ENCODE measurements at regions not wholly inside any gene's neighbourhood (a gene's known extent, or its start where the extent isn't known, plus 50 kb on each side); places are given as distances from the start of the nearest gene placed in this dataset.

GRCh38 chr13:107441279-107441678 is 774.1 kb downstream of the LIG4 start:
- no peak overlapping the region for H3K27ac ChIP-seq
- no peak for TF ChIP-seq CTCF (conservative IDR thresholded peaks at IDR 0.05)

GRCh38 chr13:107438251-107438650 is 777.1 kb downstream of the LIG4 start:
- no peak overlapping the region for H3K27ac ChIP-seq
- no peak for TF ChIP-seq CTCF (conservative IDR thresholded peaks at IDR 0.05)

GRCh38 chr13:107434347-107434746 is 781.0 kb downstream of the LIG4 start:
- no peak overlapping the region for H3K27ac ChIP-seq
- TF ChIP-seq CTCF (conservative IDR thresholded peaks at IDR 0.05) = no peak

GRCh38 chr13:107427536-107427935 is 787.8 kb downstream of the LIG4 start:
- H3K27ac ChIP-seq = no peak overlapping the region
- TF ChIP-seq CTCF (conservative IDR thresholded peaks at IDR 0.05) = no peak

- no peak overlapping the region for H3K27ac ChIP-seq
- no peak for TF ChIP-seq CTCF (conservative IDR thresholded peaks at IDR 0.05)
Measured at GRCh38 chr13:107422421-107422820, 792.9 kb downstream of the LIG4 start.

GRCh38 chr13:107421951-107422350 is 793.4 kb downstream of the LIG4 start:
- TF ChIP-seq CTCF (conservative IDR thresholded peaks at IDR 0.05) = no peak
- no peak overlapping the region for H3K27ac ChIP-seq

GRCh38 chr13:107421028-107421427 is 794.3 kb downstream of the LIG4 start:
- TF ChIP-seq CTCF (conservative IDR thresholded peaks at IDR 0.05) = no peak
- H3K27ac ChIP-seq = no peak overlapping the region

GRCh38 chr13:107413005-107413404 is 802.3 kb downstream of the LIG4 start:
- H3K27ac ChIP-seq = no peak overlapping the region
- TF ChIP-seq CTCF (conservative IDR thresholded peaks at IDR 0.05) = no peak

Data from VCaP (cell line).